ENCODE measurements at regions not wholly inside any gene's neighbourhood (a gene's known extent, or its start where the extent isn't known, plus 50 kb on each side); places are given as distances from the start of the nearest gene placed in this dataset.

DNA sequence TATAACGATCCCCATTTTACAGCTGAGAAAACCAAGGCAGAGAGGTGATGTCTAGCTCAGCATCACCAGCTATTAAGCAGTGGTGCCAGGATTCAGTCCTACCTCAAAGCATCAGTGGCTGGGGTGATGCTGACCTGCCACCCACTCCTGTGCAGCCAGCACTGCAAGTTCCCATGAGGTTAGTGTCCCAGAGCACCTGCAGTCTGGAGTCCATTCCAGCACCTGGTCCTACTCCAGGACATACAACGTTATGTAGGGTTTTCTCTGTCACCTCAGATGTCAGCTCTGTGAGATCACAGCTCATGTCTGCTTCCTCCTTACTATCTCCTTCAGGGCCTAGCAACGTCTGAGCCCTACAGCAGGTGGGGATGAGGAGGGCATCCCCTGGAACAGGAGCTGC, 328.0 kb upstream of the HS6ST1 start:
- TF ChIP-seq CTCF (IDR thresholded peaks at IDR 0.05) (no peak), TP53 (CRISPR knock-in tag; IDR thresholded peaks at IDR 0.05) (no peak), TEAD4 (CRISPR knock-in tag; IDR thresholded peaks at IDR 0.05) (no peak), RELA (CRISPR knock-in tag; IDR thresholded peaks at IDR 0.05; ENCODE audit: borderline replicate concordance) (no peak), TCF7 (CRISPR knock-in tag; IDR thresholded peaks at IDR 0.05; ENCODE audit: low read depth) (no peak), GABPB1 (CRISPR knock-in tag; IDR thresholded peaks at IDR 0.05) (no peak), ZBTB21 (CRISPR knock-in tag; IDR thresholded peaks at IDR 0.05; ENCODE audit: borderline replicate concordance) (no peak)
- TF ChIP-seq, protein P1, sequence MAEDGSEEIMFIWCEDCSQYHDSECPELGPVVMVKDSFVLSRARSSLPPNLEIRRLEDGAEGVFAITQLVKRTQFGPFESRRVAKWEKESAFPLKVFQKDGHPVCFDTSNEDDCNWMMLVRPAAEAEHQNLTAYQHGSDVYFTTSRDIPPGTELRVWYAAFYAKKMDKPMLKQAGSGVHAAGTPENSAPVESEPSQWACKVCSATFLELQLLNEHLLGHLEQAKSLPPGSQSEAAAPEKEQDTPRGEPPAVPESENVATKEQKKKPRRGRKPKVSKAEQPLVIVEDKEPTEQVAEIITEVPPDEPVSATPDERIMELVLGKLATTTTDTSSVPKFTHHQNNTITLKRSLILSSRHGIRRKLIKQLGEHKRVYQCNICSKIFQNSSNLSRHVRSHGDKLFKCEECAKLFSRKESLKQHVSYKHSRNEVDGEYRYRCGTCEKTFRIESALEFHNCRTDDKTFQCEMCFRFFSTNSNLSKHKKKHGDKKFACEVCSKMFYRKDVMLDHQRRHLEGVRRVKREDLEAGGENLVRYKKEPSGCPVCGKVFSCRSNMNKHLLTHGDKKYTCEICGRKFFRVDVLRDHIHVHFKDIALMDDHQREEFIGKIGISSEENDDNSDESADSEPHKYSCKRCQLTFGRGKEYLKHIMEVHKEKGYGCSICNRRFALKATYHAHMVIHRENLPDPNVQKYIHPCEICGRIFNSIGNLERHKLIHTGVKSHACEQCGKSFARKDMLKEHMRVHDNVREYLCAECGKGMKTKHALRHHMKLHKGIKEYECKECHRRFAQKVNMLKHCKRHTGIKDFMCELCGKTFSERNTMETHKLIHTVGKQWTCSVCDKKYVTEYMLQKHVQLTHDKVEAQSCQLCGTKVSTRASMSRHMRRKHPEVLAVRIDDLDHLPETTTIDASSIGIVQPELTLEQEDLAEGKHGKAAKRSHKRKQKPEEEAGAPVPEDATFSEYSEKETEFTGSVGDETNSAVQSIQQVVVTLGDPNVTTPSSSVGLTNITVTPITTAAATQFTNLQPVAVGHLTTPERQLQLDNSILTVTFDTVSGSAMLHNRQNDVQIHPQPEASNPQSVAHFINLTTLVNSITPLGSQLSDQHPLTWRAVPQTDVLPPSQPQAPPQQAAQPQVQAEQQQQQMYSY (CRISPR knock-in tag; IDR thresholded peaks at IDR 0.05) = peak; percentile 36; the same call in 1 of the 2 replicates
